Gastrocnemius medialis (tissue), 4 donors: ENCODE measurements at regions not wholly inside any gene's neighbourhood (a gene's known extent, or its start where the extent isn't known, plus 50 kb on each side); places are given as distances from the start of the nearest gene placed in this dataset.

Source experiments
- ATAC-seq, 2 donors: fragments of 150-250 bp; one replicate each; pipeline ENCODE4 v1.9.1; 2016
- DNase-seq, 2 donors: peaks; one replicate each; pipeline ENCODE4 v3.0.0-alpha.2; 2019
- H3K27ac ChIP-seq, 4 donors: fragments of 200-600 bp; sonication (generic); 1 replicate in 1 of 4; 2 replicates in 3 of 4; pipeline ENCODE4 v1.5.1; 2016 to 2018; ENCODE audit warnings: mild to moderate bottlenecking in 2 of 4, moderate library complexity in 1 of 4
- H3K27me3 ChIP-seq, 3 donors: fragments of 200-600 bp; sonication (generic) in 2 of 3; 1 replicate in 1 of 3; 2 replicates in 2 of 3; pipeline versions ENCODE4 v1.5.1 to v1.6.0; 2016 to 2019; ENCODE audit warnings: mild to moderate bottlenecking in 1 of 3, moderate library complexity in 1 of 3
- H3K36me3 ChIP-seq, 2 donors: fragments of 200-600 bp; sonication (generic) in 1 of 2; one replicate each; pipeline ENCODE4 v1.5.1; 2017 to 2018
- H3K4me1 ChIP-seq, 2 donors: fragments of 200-600 bp; sonication (generic) in 1 of 2; one replicate each; pipeline ENCODE4 v1.5.1; 2016 to 2017; ENCODE audit warnings: mild to moderate bottlenecking in 2 of 2
- H3K4me3 ChIP-seq, 4 donors: fragments of 200-600 bp; sonication (generic) in 3 of 4; 1 replicate in 1 of 4; 2 replicates in 3 of 4; pipeline ENCODE4 v1.5.1; 2016 to 2019; ENCODE audit warnings: mild to moderate bottlenecking in 2 of 4
- H3K9me3 ChIP-seq, 3 donors: fragments of 200-600 bp; sonication (generic) in 2 of 3; 1 replicate in 1 of 3; 2 replicates in 2 of 3; pipeline ENCODE4 v1.5.1; 2016 to 2019
- POLR2A ChIP-seq, 2 donors: fragments of 450-650 bp; IDR thresholded peaks; one replicate each; pipeline ENCODE4 v1.6.1; 2017; ENCODE audit warnings: antibody characterized with exemption in 2 of 2, mild to moderate bottlenecking in 2 of 2, moderate library complexity in 2 of 2
- in situ Hi-C, 4 donors: fragments of 200-750 bp; cut with MboI; loops; one replicate each; pipeline versions ENCODE4 v1.15.0 to v1.8.0; 2017; ENCODE audit warnings: low sequenced_read_pairs in 4 of 4
- intact Hi-C: fragments of 100-400 bp; cut with DNase I; formaldehyde crosslinking; loops from one replicate; pipeline ENCODE4 v1.15.1; 2023; ENCODE audit warnings: low total_unique reads
- TF ChIP-seq, protein P1 (sequence below), 5 experiments: fragments of 450-650 bp in 3 of 5; fragments of 200-600 bp in 2 of 5; sonication (generic) in 2 of 5; IDR thresholded peaks in 4 of 5; conservative IDR thresholded peaks in 1 of 5; 1 replicate in 4 of 5; 2 replicates in 1 of 5; pipeline ENCODE4 v1.5.1; 2016 to 2019; ENCODE audit warnings: antibody characterized with exemption in 5 of 5, mild to moderate bottlenecking in 3 of 5, moderate library complexity in 3 of 5

DNA sequence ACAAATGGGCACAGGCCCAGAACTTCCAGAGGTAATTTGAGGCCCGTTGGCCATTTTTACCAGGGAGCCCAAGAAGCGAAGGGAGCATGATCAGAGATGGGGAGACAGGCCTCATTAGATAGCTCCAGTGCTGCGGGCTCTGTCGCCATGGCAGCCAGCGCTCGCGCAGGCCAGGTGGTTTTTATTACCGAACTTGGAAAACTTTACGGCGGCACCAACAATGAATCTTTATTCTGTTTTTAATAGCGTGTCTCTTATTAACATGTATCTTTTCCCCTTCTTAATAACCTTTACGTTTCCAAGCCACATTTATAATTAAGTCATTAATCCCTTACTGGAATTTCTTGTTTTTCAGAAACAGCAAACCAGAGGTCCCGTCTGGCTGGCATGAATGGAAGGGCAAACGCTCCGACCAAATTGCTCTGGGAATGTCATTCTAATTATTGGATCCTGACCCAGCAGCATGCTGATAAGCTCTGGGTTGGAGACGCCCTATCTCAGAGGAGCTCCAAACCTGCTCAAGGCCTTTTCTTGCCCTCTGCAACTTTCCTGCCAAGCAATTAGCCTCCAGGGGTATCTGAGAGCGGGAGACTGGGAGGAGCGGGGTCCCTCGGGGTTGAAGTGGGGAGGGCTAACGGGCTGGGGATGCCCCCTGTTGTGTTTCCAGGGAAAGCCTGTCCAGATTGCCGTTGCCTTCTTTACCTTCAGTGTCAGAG is 256.4 kb downstream of the TLE3 start:
- Histone ChIP-seq H3K4me3 (no peak overlapping the region), H3K27ac (no peak overlapping the region), H3K27me3 (no peaks in the 10 kb centered on the region), H3K36me3 (no peaks in the 10 kb centered on the region), H3K4me1 (no peaks in the 10 kb centered on the region), H3K9me3 (no peaks in the 10 kb centered on the region)
- intact Hi-C loops, result no loop called here
- DNase-seq (no peak), ATAC-seq (no peak)
- in situ Hi-C loops, result no loop called here
- no peak for TF ChIP-seq POLR2A (IDR thresholded peaks at IDR 0.05)
- TF ChIP-seq, protein P1, sequence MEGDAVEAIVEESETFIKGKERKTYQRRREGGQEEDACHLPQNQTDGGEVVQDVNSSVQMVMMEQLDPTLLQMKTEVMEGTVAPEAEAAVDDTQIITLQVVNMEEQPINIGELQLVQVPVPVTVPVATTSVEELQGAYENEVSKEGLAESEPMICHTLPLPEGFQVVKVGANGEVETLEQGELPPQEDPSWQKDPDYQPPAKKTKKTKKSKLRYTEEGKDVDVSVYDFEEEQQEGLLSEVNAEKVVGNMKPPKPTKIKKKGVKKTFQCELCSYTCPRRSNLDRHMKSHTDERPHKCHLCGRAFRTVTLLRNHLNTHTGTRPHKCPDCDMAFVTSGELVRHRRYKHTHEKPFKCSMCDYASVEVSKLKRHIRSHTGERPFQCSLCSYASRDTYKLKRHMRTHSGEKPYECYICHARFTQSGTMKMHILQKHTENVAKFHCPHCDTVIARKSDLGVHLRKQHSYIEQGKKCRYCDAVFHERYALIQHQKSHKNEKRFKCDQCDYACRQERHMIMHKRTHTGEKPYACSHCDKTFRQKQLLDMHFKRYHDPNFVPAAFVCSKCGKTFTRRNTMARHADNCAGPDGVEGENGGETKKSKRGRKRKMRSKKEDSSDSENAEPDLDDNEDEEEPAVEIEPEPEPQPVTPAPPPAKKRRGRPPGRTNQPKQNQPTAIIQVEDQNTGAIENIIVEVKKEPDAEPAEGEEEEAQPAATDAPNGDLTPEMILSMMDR (IDR thresholded peaks at IDR 0.05 in 4 of 5, conservative IDR thresholded peaks at IDR 0.05 in 1 of 5), result no peak

DNA sequence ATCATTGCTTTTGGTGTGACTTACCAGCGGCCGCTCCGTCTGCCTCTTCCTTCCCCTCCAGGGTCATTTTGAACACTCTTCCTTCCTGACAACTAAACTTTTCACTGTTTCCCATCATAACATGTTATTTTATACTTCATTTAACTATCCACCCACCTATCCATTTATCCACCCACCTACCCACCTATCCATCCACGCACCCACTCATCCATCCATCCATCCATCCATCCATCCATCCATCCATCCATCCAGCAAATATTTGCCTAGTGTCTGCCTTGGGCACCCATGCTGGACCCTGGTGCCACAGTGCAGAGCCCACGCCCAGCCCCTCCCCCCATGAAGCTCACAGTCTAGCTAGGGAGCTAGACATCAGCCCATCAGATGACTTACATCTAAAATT is 254.9 kb downstream of the TLE3 start:
- no peak overlapping the region for H3K4me3 ChIP-seq

DNA sequence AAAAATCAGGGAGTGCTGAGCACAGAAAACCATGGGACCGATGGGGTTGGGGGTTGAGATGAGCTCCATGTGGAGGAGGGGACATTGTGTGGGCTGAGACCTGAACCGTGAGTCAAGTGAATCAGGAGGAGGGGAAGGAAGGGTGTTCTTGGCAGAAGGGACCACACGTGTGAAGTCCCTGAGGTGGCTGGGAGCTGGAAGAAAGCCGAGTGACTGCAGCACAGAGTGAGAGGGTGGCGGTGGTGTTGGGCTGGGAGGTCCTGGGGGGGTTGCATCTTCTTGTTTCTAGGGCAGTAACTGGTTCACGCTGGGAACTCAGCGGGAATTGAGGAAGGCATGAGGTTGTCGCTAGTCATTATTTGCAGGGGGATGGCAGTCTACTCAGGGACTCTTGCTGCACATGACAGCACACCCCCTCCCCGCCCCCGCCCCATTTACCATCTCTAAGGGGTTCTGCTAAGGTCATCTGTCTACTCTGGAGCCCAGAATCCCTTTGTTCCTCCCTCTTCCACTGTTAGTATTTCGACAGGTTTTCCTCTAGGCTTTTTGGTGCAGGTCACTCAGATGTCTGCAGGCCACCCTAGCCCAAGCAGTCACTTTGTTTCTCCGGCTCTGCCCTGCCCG is 254.3 kb downstream of the TLE3 start:
- DNase-seq (no peak), ATAC-seq (no peak)
- H3K27ac ChIP-seq, result no peak overlapping the region
- in situ Hi-C loops (no loop called here), intact Hi-C loops (no loop called here)
- no peak overlapping the region for H3K4me3 ChIP-seq
- H3K4me1 ChIP-seq, result no peaks in the 10 kb centered on the region
- no peaks in the 10 kb centered on the region for H3K9me3 ChIP-seq
- H3K27me3 ChIP-seq, result no peaks in the 10 kb centered on the region
- H3K36me3 ChIP-seq, result no peaks in the 10 kb centered on the region
- TF ChIP-seq POLR2A (IDR thresholded peaks at IDR 0.05), result no peak
- TF ChIP-seq, protein P1 (IDR thresholded peaks at IDR 0.05 in 4 of 5, conservative IDR thresholded peaks at IDR 0.05 in 1 of 5), result no peak

More for the DNA sequence above, 254.9 kb downstream of the TLE3 start:
- intact Hi-C loops (no loop called here), in situ Hi-C loops (no loop called here)
- no peak for TF ChIP-seq POLR2A (IDR thresholded peaks at IDR 0.05)
- TF ChIP-seq, protein P1 (IDR thresholded peaks at IDR 0.05 in 4 of 5, conservative IDR thresholded peaks at IDR 0.05 in 1 of 5), result no peak
- no peaks in the 10 kb centered on the region for H3K4me1 ChIP-seq
- ATAC-seq (no peak), DNase-seq (no peak)
- no peaks in the 10 kb centered on the region for H3K27me3 ChIP-seq
- no peaks in the 10 kb centered on the region for H3K9me3 ChIP-seq
- no peak overlapping the region for H3K27ac ChIP-seq
- no peaks in the 10 kb centered on the region for H3K36me3 ChIP-seq

DNA sequence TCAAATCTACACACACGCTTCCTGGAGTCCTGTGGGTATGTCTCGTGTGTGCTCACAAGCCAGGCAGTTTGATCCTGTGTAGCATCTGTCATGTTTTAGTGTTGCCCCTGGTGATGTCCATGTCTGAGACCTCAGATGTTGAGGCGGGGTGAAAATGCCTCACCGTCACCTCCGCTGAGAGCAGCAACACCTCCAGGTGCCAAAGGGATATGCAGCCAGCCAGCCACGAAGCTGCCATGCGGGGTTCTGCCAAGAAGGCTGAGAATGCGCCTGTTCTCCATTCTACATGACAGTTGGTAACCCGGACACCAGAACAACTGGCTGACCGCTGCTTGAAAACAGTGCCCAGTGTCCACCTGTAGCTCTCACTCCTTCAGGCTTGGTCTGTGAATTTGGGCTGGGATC is 253.8 kb downstream of the TLE3 start:
- in situ Hi-C loops, result no loop called here

More for the DNA sequence above, 253.8 kb downstream of the TLE3 start:
- Histone ChIP-seq H3K27me3 (no peaks in the 10 kb centered on the region), H3K36me3 (no peaks in the 10 kb centered on the region), H3K9me3 (no peaks in the 10 kb centered on the region), H3K27ac (no peak overlapping the region), H3K4me3 (no peak overlapping the region), H3K4me1 (no peaks in the 10 kb centered on the region)
- ATAC-seq (no peak), DNase-seq (no peak)
- intact Hi-C loops, result no loop called here
- no peak for TF ChIP-seq POLR2A (IDR thresholded peaks at IDR 0.05)
- TF ChIP-seq, protein P1 (IDR thresholded peaks at IDR 0.05 in 4 of 5, conservative IDR thresholded peaks at IDR 0.05 in 1 of 5), result no peak
